Stimulated activated CD4-positive, alpha-beta T cell treated with anti-CD3 and anti-CD28 coated beads, Interleukin-2, amount 100 ng/mL, for 48 hours (primary cell): ENCODE measurements at regions not wholly inside any gene's neighbourhood (a gene's known extent, or its start where the extent isn't known, plus 50 kb on each side); places are given as distances from the start of the nearest gene placed in this dataset.

Source experiments
- DNase-seq, 2 donors: peaks; one replicate each; pipeline ENCODE4 v3.0.0-alpha.2; 2020

GRCh38 chr7:80403686-80404241 lies 108.1 kb downstream of the GNAT3 start:
- no peak for DNase-seq

GRCh38 chr7:80401708-80402107 lies 110.2 kb downstream of the GNAT3 start:
- no peak for DNase-seq

- DNase-seq: no peak
Observed at GRCh38 chr7:80393786-80394185, 118.1 kb downstream of the GNAT3 start.

- DNase-seq: no peak
Observed at GRCh38 chr7:80392229-80393169, 119.4 kb downstream of the GNAT3 start.

- no peak for DNase-seq
Observed at GRCh38 chr7:80387634-80388193, 124.2 kb downstream of the GNAT3 start.

GRCh38 chr7:80386686-80387085 lies 125.2 kb downstream of the GNAT3 start:
- no peak for DNase-seq

- no peak for DNase-seq
Observed at GRCh38 chr7:80385508-80385907, 126.4 kb downstream of the GNAT3 start.

- no peak for DNase-seq
Observed at GRCh38 chr7:80380957-80381356, 130.9 kb downstream of the GNAT3 start.

GRCh38 chr7:80379034-80379982 lies 132.6 kb downstream of the GNAT3 start:
- no peak for DNase-seq

- no peak for DNase-seq
Observed at GRCh38 chr7:80374321-80374720, 137.5 kb downstream of the GNAT3 start.

GRCh38 chr7:80373429-80374032 lies 138.3 kb downstream of the GNAT3 start:
- no peak for DNase-seq

- no peak for DNase-seq
Observed at GRCh38 chr7:80372415-80372814, 139.4 kb downstream of the GNAT3 start.

GRCh38 chr7:80370587-80370986 lies 141.3 kb downstream of the GNAT3 start:
- DNase-seq: no peak

GRCh38 chr7:80369321-80369720 lies 142.5 kb downstream of the GNAT3 start:
- no peak for DNase-seq

- no peak for DNase-seq
Observed at GRCh38 chr7:80362677-80363076, 149.2 kb downstream of the GNAT3 start.

GRCh38 chr7:80362010-80362618 lies 149.8 kb downstream of the GNAT3 start:
- no peak for DNase-seq

- DNase-seq: no peak
Observed at GRCh38 chr7:80359476-80359875, 152.4 kb downstream of the GNAT3 start.

GRCh38 chr7:80359029-80359428 lies 152.8 kb downstream of the GNAT3 start:
- no peak for DNase-seq

GRCh38 chr7:80357530-80357929 lies 154.3 kb downstream of the GNAT3 start:
- no peak for DNase-seq

GRCh38 chr7:80350430-80350829 lies 161.4 kb downstream of the GNAT3 start:
- no peak for DNase-seq

GRCh38 chr7:80348223-80348622 lies 163.6 kb downstream of the GNAT3 start:
- no peak for DNase-seq

GRCh38 chr7:80347173-80347572 lies 164.7 kb downstream of the GNAT3 start:
- DNase-seq: no peak
